Mesendoderm (in vitro differentiated cells): ENCODE measurements at regions not wholly inside any gene's neighbourhood (a gene's known extent, or its start where the extent isn't known, plus 50 kb on each side); places are given as distances from the start of the nearest gene placed in this dataset.
"Not testable (repeated sequence)": the region's sequence is repeated elsewhere in the genome, so short reads cannot be mapped to it uniquely, and the experiment has no call there.

Experiments
- DNase-seq: peaks from one replicate; pipeline ENCODE4 v3.0.0; 2013
- H2AK5ac ChIP-seq: 2 replicates; pipeline ENCODE4 v1.6.1; 2013; ENCODE audit warnings: low read length, inconsistent platforms
- H2BK120ac ChIP-seq: 2 replicates; pipeline ENCODE4 v1.6.1; 2013; ENCODE audit warnings: low read depth, mild to moderate bottlenecking, low read length, moderate library complexity, mixed read lengths
- H2BK15ac ChIP-seq: replicated peaks from 2 replicates; pipeline ENCODE4 v1.6.1; 2013; ENCODE audit warnings: low read depth, mild to moderate bottlenecking, moderate library complexity
- H2BK5ac ChIP-seq: 2 replicates; pipeline ENCODE4 v1.6.1; 2013; ENCODE audit warnings: low read length, inconsistent platforms
- H3K18ac ChIP-seq: 2 replicates; pipeline ENCODE4 v1.6.1; 2013; ENCODE audit warnings: mild to moderate bottlenecking, low read length, mixed read lengths
- H3K23ac ChIP-seq: one replicate; pipeline ENCODE4 v1.6.1; 2013; ENCODE audit warnings: low read length
- H3K27ac ChIP-seq: 2 replicates; pipeline ENCODE4 v1.5.1; 2013; ENCODE audit warnings: low read depth, mild to moderate bottlenecking, inconsistent platforms, low read length, moderate library complexity
- H3K27me3 ChIP-seq: 2 replicates; pipeline ENCODE4 v1.6.1; 2013; ENCODE audit warnings: low read length, control low read depth, mild to moderate bottlenecking, inconsistent platforms; ENCODE audit not compliant: insufficient read depth, poor library complexity
- H3K36me3 ChIP-seq: 2 replicates; pipeline ENCODE4 v1.6.1; 2013; ENCODE audit warnings: low read length, inconsistent platforms; ENCODE audit not compliant: control insufficient read depth, insufficient read depth
- H3K4ac ChIP-seq: one replicate; pipeline ENCODE4 v1.6.1; 2013; ENCODE audit warnings: low read depth, mild to moderate bottlenecking, low read length, moderate library complexity
- H3K4me1 ChIP-seq: 2 replicates; pipeline ENCODE4 v1.6.1; 2013; ENCODE audit warnings: low read depth, low read length, inconsistent platforms; ENCODE audit not compliant: control insufficient read depth
- H3K4me2 ChIP-seq: 2 replicates; pipeline ENCODE4 v1.6.1; 2013; ENCODE audit warnings: low read length
- H3K4me3 ChIP-seq: 2 replicates; pipeline ENCODE4 v1.5.1; 2013; ENCODE audit warnings: mild to moderate bottlenecking, low read length
- H3K56ac ChIP-seq: one replicate; pipeline ENCODE4 v1.6.1; 2013; ENCODE audit warnings: low read length
- H3K79me1 ChIP-seq: 2 replicates; pipeline ENCODE4 v1.6.1; 2013; ENCODE audit warnings: low read length, inconsistent platforms
- H3K79me2 ChIP-seq: 2 replicates; pipeline ENCODE4 v1.6.1; 2013; ENCODE audit warnings: mild to moderate bottlenecking, low read length; ENCODE audit not compliant: control insufficient read depth, insufficient read depth
- H3K9ac ChIP-seq: 2 replicates; pipeline ENCODE4 v1.6.1; 2013; ENCODE audit warnings: low read length, inconsistent platforms
- H4K5ac ChIP-seq: one replicate; pipeline ENCODE4 v1.6.1; 2013; ENCODE audit warnings: low read length
- H4K8ac ChIP-seq: one replicate; pipeline ENCODE4 v1.6.1; 2013; ENCODE audit warnings: low read depth, mild to moderate bottlenecking, control low read depth, low read length, moderate library complexity
- WGBS: extraction: QIAGEN DNeasy Blood & Tissue Kit; methylation state at CpG from one replicate; pipeline ENCODE4 v1.1.7; 2013; ENCODE audit warnings: low lambda C conversion rate, missing lambda C conversion rate; ENCODE audit not compliant: insufficient coverage; ENCODE audit errors: extremely low coverage; 5-methylcytosine and 5-hydroxymethylcytosine counted together

GRCh38 chr16:26990384-26991120, 76.2 kb upstream of the C16orf82 start:
- not testable (repeated sequence) for H3K18ac ChIP-seq, H2AK5ac ChIP-seq, H4K8ac ChIP-seq, H3K9ac ChIP-seq, H4K5ac ChIP-seq, H3K27me3 ChIP-seq, H3K79me1 ChIP-seq, H3K4me1 ChIP-seq, H3K23ac ChIP-seq, H3K4ac ChIP-seq, H3K4me2 ChIP-seq, H3K36me3 ChIP-seq, H3K27ac ChIP-seq, H3K4me3 ChIP-seq, H2BK15ac ChIP-seq, H2BK120ac ChIP-seq, DNase-seq, H2BK5ac ChIP-seq, H3K79me2 ChIP-seq, H3K56ac ChIP-seq
- WGBS, result no CpG with 5 or more reads among the region's 5 CpGs

DNA sequence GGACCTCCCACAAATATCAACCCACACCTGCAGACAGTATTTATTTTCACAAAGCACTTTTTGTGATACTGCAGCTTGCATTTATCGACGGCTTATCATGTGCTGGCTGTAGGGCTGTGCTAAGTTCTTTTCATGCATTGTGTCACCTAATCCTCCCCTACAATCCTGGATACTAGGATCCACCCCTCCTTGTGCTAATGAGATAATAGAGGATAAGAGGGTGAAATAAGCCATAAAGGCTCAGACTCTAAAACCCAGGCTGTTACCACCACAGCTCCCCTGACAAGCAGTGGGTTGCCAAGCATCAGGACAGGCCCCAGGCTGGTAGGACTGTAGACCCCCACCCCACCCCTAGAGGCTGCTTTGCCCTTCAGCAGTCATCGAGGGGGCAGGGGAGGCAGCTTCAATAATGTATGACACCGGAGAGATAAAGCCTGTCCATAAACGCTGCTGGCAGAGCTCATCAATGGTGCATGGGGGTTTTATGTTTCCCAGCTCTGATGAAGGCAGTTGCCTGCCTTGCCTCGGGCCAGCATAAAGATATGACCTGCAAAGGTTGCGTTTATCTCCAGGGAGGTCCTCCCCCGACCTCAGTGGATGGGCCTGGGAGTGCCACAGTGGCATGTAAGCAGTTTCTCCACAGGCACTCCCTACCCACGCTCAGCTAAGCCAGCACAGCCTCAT, 73.9 kb upstream of the C16orf82 start:
- no peak overlapping the region for H3K56ac ChIP-seq
- no peak overlapping the region for H3K4ac ChIP-seq
- no peak overlapping the region for H3K4me2 ChIP-seq
- H2BK15ac ChIP-seq, result no peak overlapping the region
- H3K79me2 ChIP-seq, result no peaks in the 10 kb centered on the region
- no peak overlapping the region for H3K4me3 ChIP-seq
- no peak overlapping the region for H2BK5ac ChIP-seq
- no peaks in the 10 kb centered on the region for H3K79me1 ChIP-seq
- peak; percentile 46 for DNase-seq
- no peaks in the 10 kb centered on the region for H3K27me3 ChIP-seq
- no peak overlapping the region for H3K9ac ChIP-seq
- WGBS, result no CpG with 5 or more reads among the region's 9 CpGs
- H4K5ac ChIP-seq, result no peak overlapping the region
- no peak overlapping the region for H3K18ac ChIP-seq
- no peaks in the 10 kb centered on the region for H3K36me3 ChIP-seq
- no peak overlapping the region for H2AK5ac ChIP-seq
- H3K4me1 ChIP-seq, result no peaks in the 10 kb centered on the region
- H3K23ac ChIP-seq, result no peak overlapping the region
- no peak overlapping the region for H4K8ac ChIP-seq
- no peak overlapping the region for H3K27ac ChIP-seq
- H2BK120ac ChIP-seq, result no peak overlapping the region

DNA sequence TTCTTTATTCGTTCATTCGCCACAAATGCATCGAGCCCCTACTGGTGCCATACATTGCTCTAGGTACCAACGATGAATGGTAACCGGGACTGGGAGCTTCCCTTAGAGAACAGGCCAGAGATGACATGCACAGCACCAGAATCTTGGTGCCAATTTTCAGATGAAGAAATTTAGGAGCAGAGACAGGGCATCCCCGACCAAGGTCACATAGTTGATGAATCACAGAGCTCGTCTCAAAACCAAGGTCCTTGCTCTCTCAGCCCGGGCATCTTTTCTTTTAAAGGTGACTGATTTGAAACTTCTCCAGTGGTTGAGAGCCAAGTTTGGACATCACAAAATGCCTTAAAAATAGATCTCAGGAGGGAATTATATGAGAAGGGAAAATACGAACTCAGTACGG, 73.2 kb upstream of the C16orf82 start:
- Histone ChIP-seq H2BK5ac (no peak overlapping the region), H3K56ac (no peak overlapping the region), H3K79me1 (no peaks in the 10 kb centered on the region), H2AK5ac (no peak overlapping the region), H3K27me3 (no peaks in the 10 kb centered on the region), H4K8ac (no peak overlapping the region), H3K9ac (no peak overlapping the region), H3K4me3 (no peak overlapping the region), H3K36me3 (no peaks in the 10 kb centered on the region), H3K23ac (no peak overlapping the region), H3K79me2 (no peaks in the 10 kb centered on the region), H2BK120ac (no peak overlapping the region), H2BK15ac (no peak overlapping the region), H3K4me2 (no peak overlapping the region), H3K4me1 (no peaks in the 10 kb centered on the region), H3K18ac (no peak overlapping the region), H4K5ac (no peak overlapping the region), H3K4ac (no peak overlapping the region), H3K27ac (no peak overlapping the region)
- no peak for DNase-seq
- no CpG with 5 or more reads among the region's 10 CpGs for WGBS

DNA sequence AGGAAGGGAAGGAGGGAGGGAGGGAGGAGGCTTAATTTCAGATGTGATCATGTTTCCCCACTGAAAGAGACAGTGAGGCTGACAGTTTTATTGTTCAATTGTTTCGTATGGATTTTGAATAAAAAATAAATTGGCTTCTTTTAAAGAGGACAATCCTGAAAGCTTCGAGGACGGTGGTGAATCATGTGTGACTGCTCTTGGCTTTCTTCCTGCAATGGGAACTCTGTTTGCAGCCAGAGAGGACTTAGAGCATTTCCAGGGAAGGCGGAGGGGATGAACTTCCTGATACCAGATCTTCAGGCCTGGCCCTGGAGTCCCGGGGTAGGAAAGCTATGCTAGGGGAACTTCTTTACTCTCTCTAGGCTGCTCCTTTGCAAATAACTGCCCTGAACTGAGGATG, 72.8 kb upstream of the C16orf82 start:
- H2BK15ac ChIP-seq, result no peak overlapping the region
- no peak overlapping the region for H4K5ac ChIP-seq
- H4K8ac ChIP-seq, result no peak overlapping the region
- H2BK5ac ChIP-seq, result no peak overlapping the region
- no CpG with 5 or more reads among the region's 5 CpGs for WGBS
- H3K9ac ChIP-seq, result no peak overlapping the region
- H3K56ac ChIP-seq, result no peak overlapping the region
- H3K4me1 ChIP-seq, result no peaks in the 10 kb centered on the region
- H3K4ac ChIP-seq, result no peak overlapping the region
- no peaks in the 10 kb centered on the region for H3K79me2 ChIP-seq
- H3K36me3 ChIP-seq, result no peaks in the 10 kb centered on the region
- no peak overlapping the region for H3K27ac ChIP-seq
- H3K4me2 ChIP-seq, result no peak overlapping the region
- H3K79me1 ChIP-seq, result no peaks in the 10 kb centered on the region
- DNase-seq, result no peak
- H3K4me3 ChIP-seq, result no peak overlapping the region
- H2BK120ac ChIP-seq, result no peak overlapping the region
- no peak overlapping the region for H3K23ac ChIP-seq
- H3K27me3 ChIP-seq, result no peaks in the 10 kb centered on the region
- H3K18ac ChIP-seq, result no peak overlapping the region
- no peak overlapping the region for H2AK5ac ChIP-seq

- no peak overlapping the region for H2BK5ac ChIP-seq
- no peak overlapping the region for H2BK120ac ChIP-seq
- no peaks in the 10 kb centered on the region for H3K4me1 ChIP-seq
- no peak overlapping the region for H3K9ac ChIP-seq
- no peak overlapping the region for H4K8ac ChIP-seq
- no peaks in the 10 kb centered on the region for H3K36me3 ChIP-seq
- H3K56ac ChIP-seq, result no peak overlapping the region
- H3K23ac ChIP-seq, result no peak overlapping the region
- H3K79me1 ChIP-seq, result no peaks in the 10 kb centered on the region
- no peak overlapping the region for H3K18ac ChIP-seq
- no peak overlapping the region for H3K4ac ChIP-seq
- DNase-seq, result no peak
- WGBS, result no CpG with 5 or more reads among the region's 4 CpGs
- no peaks in the 10 kb centered on the region for H3K27me3 ChIP-seq
- no peak overlapping the region for H3K4me3 ChIP-seq
- H2AK5ac ChIP-seq, result no peak overlapping the region
- no peak overlapping the region for H3K4me2 ChIP-seq
- no peak overlapping the region for H4K5ac ChIP-seq
- no peaks in the 10 kb centered on the region for H3K79me2 ChIP-seq
- H2BK15ac ChIP-seq, result no peak overlapping the region
- no peak overlapping the region for H3K27ac ChIP-seq
Measured at GRCh38 chr16:26995522-26995921, 71.2 kb upstream of the C16orf82 start.

DNA sequence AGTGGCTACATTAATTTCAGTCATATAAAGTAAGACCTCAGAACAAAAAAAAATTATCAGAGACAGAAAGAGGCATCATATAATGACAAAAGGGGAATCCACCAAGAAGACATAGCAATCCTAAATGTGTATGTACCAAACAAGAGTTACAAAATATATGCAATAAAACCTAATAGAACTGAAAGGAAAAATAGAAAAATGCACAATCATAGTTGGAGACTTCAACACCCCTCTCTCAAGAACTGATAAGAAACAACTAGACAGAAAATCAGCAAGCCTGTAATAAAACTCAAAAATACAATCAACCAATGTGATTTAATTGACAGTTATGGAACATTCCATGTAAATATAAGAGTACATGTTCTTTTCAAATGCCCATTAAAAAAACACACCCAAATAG, 61.3 kb upstream of the C16orf82 start:
- no peak overlapping the region for H4K8ac ChIP-seq
- no peak overlapping the region for H3K18ac ChIP-seq
- no peaks in the 10 kb centered on the region for H3K36me3 ChIP-seq
- no peak overlapping the region for H2BK15ac ChIP-seq
- H3K79me2 ChIP-seq, result no peaks in the 10 kb centered on the region
- H3K4ac ChIP-seq, result no peak overlapping the region
- no peak overlapping the region for H2BK120ac ChIP-seq
- no peaks in the 10 kb centered on the region for H3K79me1 ChIP-seq
- no peak overlapping the region for H3K4me3 ChIP-seq
- H3K27ac ChIP-seq, result no peak overlapping the region
- H4K5ac ChIP-seq, result no peak overlapping the region
- no peak for DNase-seq
- no peak overlapping the region for H3K9ac ChIP-seq
- no peak overlapping the region for H2BK5ac ChIP-seq
- no peak overlapping the region for H3K56ac ChIP-seq
- no peak overlapping the region for H3K4me2 ChIP-seq
- H2AK5ac ChIP-seq, result no peak overlapping the region
- no peaks in the 10 kb centered on the region for H3K27me3 ChIP-seq
- no peak overlapping the region for H3K23ac ChIP-seq
- H3K4me1 ChIP-seq, result no peaks in the 10 kb centered on the region
